Cardiac fibroblast (primary cell): ENCODE measurements at regions not wholly inside any gene's neighbourhood (a gene's known extent, or its start where the extent isn't known, plus 50 kb on each side); places are given as distances from the start of the nearest gene placed in this dataset.

Experiments used
- DNase-seq, 2 donors: peaks; one replicate each; pipeline versions ENCODE4 v3.0.0 to v3.0.0-alpha.2; 2010; ENCODE audit warnings: low read depth in 2 of 2
- H3K4me3 ChIP-seq, 2 donors: replicated peaks in 1 of 2; 1 replicate in 1 of 2; 2 replicates in 1 of 2; pipeline ENCODE4 v1.5.1; 2011; ENCODE audit warnings: low read depth in 2 of 2, low read length in 2 of 2, mild to moderate bottlenecking in 2 of 2, moderate library complexity in 1 of 2
- CTCF ChIP-seq: IDR thresholded peaks from one replicate; pipeline ENCODE4 v1.5.1; 2011; ENCODE audit warnings: low read depth, mild to moderate bottlenecking, low read length, inconsistent platforms

GRCh38 chr6:139470997-139471396 lies 96.5 kb upstream of the CITED2 start:
- no peak for TF ChIP-seq CTCF

GRCh38 chr6:139468178-139468819 lies 93.9 kb upstream of the CITED2 start:
- DNase-seq, result no peak
- H3K4me3 ChIP-seq, result no peak overlapping the region
- TF ChIP-seq CTCF, result no peak

More at GRCh38 chr6:139470997-139471396, 96.5 kb upstream of the CITED2 start:
- no peak for DNase-seq
- no peak overlapping the region for H3K4me3 ChIP-seq

- no peak overlapping the region for H3K4me3 ChIP-seq
- DNase-seq, result no peak
- no peak for TF ChIP-seq CTCF
Observed at GRCh38 chr6:139457476-139457875, 83.0 kb upstream of the CITED2 start.

- peak; percentile 89 to 92 for DNase-seq
- no peak overlapping the region for H3K4me3 ChIP-seq
- no peak for TF ChIP-seq CTCF
Observed at GRCh38 chr6:139452148-139452876, 77.9 kb upstream of the CITED2 start.

GRCh38 chr6:139449611-139450000 lies 75.2 kb upstream of the CITED2 start:
- TF ChIP-seq CTCF, result no peak
- DNase-seq, result peak; percentile 58 to 71
- H3K4me3 ChIP-seq, result no peak overlapping the region

GRCh38 chr6:139448998-139449610 lies 74.7 kb upstream of the CITED2 start:
- H3K4me3 ChIP-seq, result no peak overlapping the region
- no peak for TF ChIP-seq CTCF
- no peak for DNase-seq
